ENCODE measurements at regions not wholly inside any gene's neighbourhood (a gene's known extent, or its start where the extent isn't known, plus 50 kb on each side); places are given as distances from the start of the nearest gene placed in this dataset.

DNA sequence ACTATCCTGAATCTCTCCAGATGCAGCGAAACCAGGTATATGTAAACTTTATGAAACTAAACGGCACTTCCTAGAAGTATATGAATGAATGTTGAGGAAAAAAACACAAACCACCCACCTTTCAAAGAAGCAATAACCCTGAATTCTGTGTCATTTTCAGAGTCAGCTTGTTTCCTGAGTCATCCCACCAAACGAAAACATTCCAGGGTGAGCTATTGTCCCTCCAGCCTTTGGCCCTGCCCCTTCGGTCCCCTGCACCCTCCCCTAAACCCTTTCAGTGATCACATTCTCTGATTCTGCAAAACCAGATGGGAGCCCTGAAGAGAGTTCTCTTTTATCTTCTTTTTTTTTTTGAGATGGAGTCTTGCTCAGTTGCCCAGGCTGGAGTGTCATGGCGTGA, 202.6 kb upstream of the ALG10B start:
- TF ChIP-seq POLR2AphosphoS5 (IDR thresholded peaks at IDR 0.05; ENCODE audit: low read depth) = no peak
- TF ChIP-seq, protein P1, sequence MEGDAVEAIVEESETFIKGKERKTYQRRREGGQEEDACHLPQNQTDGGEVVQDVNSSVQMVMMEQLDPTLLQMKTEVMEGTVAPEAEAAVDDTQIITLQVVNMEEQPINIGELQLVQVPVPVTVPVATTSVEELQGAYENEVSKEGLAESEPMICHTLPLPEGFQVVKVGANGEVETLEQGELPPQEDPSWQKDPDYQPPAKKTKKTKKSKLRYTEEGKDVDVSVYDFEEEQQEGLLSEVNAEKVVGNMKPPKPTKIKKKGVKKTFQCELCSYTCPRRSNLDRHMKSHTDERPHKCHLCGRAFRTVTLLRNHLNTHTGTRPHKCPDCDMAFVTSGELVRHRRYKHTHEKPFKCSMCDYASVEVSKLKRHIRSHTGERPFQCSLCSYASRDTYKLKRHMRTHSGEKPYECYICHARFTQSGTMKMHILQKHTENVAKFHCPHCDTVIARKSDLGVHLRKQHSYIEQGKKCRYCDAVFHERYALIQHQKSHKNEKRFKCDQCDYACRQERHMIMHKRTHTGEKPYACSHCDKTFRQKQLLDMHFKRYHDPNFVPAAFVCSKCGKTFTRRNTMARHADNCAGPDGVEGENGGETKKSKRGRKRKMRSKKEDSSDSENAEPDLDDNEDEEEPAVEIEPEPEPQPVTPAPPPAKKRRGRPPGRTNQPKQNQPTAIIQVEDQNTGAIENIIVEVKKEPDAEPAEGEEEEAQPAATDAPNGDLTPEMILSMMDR (IDR thresholded peaks at IDR 0.05; ENCODE audit: insufficient read depth, low read length) = no peak

All from HL-60 (cell line).